ENCODE measurements at regions not wholly inside any gene's neighbourhood (a gene's known extent, or its start where the extent isn't known, plus 50 kb on each side); places are given as distances from the start of the nearest gene placed in this dataset.

DNA sequence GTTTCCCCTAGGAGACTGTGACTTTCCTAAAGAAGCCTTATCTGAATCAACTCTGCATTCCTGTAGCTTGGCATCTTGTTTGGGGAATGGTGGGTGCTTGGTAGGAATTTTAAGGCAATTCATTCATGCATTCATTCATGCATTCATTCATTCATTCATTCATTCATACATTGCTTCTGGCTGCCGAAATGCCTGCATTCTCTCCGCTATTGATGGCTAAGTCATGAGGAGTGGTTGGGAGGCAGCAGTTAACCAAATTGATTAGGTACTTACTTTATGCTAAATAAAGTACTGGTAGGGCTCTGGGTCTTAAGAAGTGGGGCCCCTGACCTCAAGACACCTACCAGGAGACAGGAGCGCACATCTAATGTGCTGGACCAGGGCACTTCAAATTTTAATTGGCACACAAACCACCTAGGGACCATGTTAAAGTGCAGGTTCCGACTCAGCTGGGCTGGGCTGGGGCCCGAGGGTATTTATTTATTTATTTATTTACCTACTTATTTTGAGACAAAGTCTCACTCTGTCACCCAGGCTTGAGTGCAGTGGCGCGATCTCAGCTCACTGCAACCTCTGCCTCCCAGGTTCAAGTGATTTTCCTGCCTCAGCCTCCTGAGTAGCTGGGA, 127.6 kb downstream of the ANKRD60 start:
- Histone ChIP-seq H3K27ac (ENCODE audit: low read depth in 2 of 2, low read length in 2 of 2) (no peak overlapping the region), H3K27me3 (ENCODE audit: control insufficient read depth, insufficient read depth, low read length) (no peaks in the 10 kb centered on the region), H3K9ac (ENCODE audit: low read length in 3 of 3) (no peak overlapping the region), H3K36me3 (ENCODE audit: control insufficient read depth in 2 of 3, insufficient read depth in 3 of 3, low read length in 3 of 3) (no peaks in the 10 kb centered on the region), H3K9me3 (ENCODE audit: control insufficient read depth in 2 of 3, insufficient read depth in 1 of 3, low read length in 3 of 3) (no peaks in the 10 kb centered on the region), H3K4me1 (ENCODE audit: control insufficient read depth in 2 of 3, insufficient read depth in 2 of 3, low read depth in 1 of 3, low read length in 3 of 3) (no peaks in the 10 kb centered on the region), H3K4me3 (ENCODE audit: low read length in 3 of 3) (no peak overlapping the region)
- FAIRE-seq (no peak), DNase-seq (no peak)
- TF ChIP-seq, protein P1, sequence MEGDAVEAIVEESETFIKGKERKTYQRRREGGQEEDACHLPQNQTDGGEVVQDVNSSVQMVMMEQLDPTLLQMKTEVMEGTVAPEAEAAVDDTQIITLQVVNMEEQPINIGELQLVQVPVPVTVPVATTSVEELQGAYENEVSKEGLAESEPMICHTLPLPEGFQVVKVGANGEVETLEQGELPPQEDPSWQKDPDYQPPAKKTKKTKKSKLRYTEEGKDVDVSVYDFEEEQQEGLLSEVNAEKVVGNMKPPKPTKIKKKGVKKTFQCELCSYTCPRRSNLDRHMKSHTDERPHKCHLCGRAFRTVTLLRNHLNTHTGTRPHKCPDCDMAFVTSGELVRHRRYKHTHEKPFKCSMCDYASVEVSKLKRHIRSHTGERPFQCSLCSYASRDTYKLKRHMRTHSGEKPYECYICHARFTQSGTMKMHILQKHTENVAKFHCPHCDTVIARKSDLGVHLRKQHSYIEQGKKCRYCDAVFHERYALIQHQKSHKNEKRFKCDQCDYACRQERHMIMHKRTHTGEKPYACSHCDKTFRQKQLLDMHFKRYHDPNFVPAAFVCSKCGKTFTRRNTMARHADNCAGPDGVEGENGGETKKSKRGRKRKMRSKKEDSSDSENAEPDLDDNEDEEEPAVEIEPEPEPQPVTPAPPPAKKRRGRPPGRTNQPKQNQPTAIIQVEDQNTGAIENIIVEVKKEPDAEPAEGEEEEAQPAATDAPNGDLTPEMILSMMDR (IDR thresholded peaks at IDR 0.05; ENCODE audit: borderline replicate concordance, extremely low read depth, insufficient read depth) = no peak
- intact Hi-C loops (cut with DNase I) = no loop called here

DNA sequence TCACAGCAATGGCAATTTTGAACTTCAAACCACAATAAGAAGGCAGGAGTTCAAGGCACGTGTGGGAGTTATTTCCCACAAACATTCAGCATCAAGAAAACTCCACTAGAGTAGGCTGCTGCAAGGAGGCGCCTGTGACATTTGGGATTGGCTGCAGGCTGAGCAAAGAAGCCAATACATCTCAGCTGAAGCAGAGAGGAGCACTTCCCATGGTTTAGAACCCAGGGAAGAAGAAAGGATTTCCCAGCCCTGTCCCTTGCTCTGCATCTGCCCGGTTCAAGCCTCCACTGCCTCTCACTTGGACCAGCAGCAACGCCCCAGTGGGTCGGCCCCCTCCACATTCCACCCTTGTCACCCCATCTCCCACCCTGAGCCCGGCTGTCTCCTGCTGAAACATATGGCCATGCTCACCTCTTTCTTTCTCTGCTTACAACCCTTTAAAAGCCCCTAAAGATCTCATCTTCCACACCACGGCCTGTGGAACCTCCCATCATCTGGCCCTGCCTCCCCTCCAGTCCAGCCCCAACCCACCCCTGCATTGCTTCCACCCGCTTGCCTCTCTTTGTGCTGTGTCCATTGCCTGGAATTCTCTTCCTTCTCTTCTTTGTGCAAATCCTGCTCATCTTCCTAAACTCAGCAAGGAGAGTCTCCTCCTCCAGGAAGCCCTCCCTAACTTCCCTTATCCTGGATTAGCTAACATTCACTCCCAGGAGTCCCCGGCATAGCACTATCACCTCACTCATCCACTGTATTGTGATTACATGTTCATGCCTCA, 128.3 kb downstream of the ANKRD60 start:
- TF ChIP-seq, protein P1 (IDR thresholded peaks at IDR 0.05; ENCODE audit: borderline replicate concordance, extremely low read depth, insufficient read depth) = no peak
- Histone ChIP-seq H3K27me3 (ENCODE audit: control insufficient read depth, insufficient read depth, low read length) (no peaks in the 10 kb centered on the region), H3K9ac (ENCODE audit: low read length in 3 of 3) (no peak overlapping the region), H3K4me3 (ENCODE audit: low read length in 3 of 3) (no peak overlapping the region), H3K4me1 (ENCODE audit: control insufficient read depth in 2 of 3, insufficient read depth in 2 of 3, low read depth in 1 of 3, low read length in 3 of 3) (no peaks in the 10 kb centered on the region), H3K27ac (ENCODE audit: low read depth in 2 of 2, low read length in 2 of 2) (no peak overlapping the region), H3K9me3 (ENCODE audit: control insufficient read depth in 2 of 3, insufficient read depth in 1 of 3, low read length in 3 of 3) (no peaks in the 10 kb centered on the region), H3K36me3 (ENCODE audit: control insufficient read depth in 2 of 3, insufficient read depth in 3 of 3, low read length in 3 of 3) (no peaks in the 10 kb centered on the region)
- intact Hi-C loops (cut with DNase I) = no loop called here
- FAIRE-seq = no peak
- peak in 1 of 5 donors; percentile 32 for DNase-seq

DNA sequence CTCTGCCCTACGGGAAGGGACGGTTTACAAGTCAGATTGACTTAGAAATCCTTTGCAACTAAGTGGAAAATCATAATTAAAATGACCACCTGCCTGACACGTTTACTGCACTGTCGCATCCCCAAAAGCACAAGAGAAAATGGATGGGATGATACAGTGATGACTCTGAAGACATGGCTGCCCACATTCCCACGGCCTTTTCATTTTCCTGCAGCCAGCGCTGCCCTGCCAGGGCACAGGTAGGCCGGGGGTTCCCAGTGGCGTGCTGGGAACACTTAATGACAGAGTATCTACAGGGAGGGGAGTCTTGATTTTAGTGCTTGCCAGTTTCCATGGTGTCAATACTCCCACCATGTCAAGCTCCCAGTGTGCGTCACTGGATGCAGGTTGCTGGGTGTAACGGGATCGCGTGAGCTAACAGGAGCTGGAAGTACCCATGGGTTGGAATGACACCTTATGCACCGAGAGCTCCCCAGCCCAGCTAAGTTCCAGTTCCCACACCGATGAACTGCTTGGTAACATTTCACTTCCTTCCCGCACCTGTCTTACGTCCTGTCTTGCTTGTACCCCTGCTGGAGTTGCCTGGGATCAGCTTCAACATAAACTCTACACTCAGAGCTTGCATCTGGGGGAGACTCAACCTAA, 129.0 kb downstream of the ANKRD60 start:
- no peak overlapping the region for H3K4me3 ChIP-seq (ENCODE audit: low read length in 3 of 3)
- FAIRE-seq (no peak), DNase-seq (no peak)
- H3K9me3 ChIP-seq (ENCODE audit: control insufficient read depth in 2 of 3, insufficient read depth in 1 of 3, low read length in 3 of 3) = no peaks in the 10 kb centered on the region
- H3K27ac ChIP-seq (ENCODE audit: low read depth in 2 of 2, low read length in 2 of 2) = no peak overlapping the region
- TF ChIP-seq, protein P1 (IDR thresholded peaks at IDR 0.05; ENCODE audit: borderline replicate concordance, extremely low read depth, insufficient read depth) = no peak
- H3K4me1 ChIP-seq (ENCODE audit: control insufficient read depth in 2 of 3, insufficient read depth in 2 of 3, low read depth in 1 of 3, low read length in 3 of 3) = no peaks in the 10 kb centered on the region
- H3K27me3 ChIP-seq (ENCODE audit: control insufficient read depth, insufficient read depth, low read length) = no peaks in the 10 kb centered on the region
- H3K36me3 ChIP-seq (ENCODE audit: control insufficient read depth in 2 of 3, insufficient read depth in 3 of 3, low read length in 3 of 3) = no peaks in the 10 kb centered on the region
- intact Hi-C loops (cut with DNase I) = no loop called here
- H3K9ac ChIP-seq (ENCODE audit: low read length in 3 of 3) = no peak overlapping the region

Data from kidney (tissue), 13 donors.